HuH-7 (cell line): ENCODE measurements at regions not wholly inside any gene's neighbourhood (a gene's known extent, or its start where the extent isn't known, plus 50 kb on each side); places are given as distances from the start of the nearest gene placed in this dataset.
A peak's percentile ranks its signal among the peaks of the same experiment; 100 is the strongest.

Experiments used
- DNase-seq: peaks from one replicate; pipeline ENCODE4 v3.0.0; 2011; ENCODE audit warnings: low spot score

- DNase-seq, result peak; percentile 24
Measured at GRCh38 chr5:176178789-176179188, 59.4 kb upstream of the SIMC1 start.

GRCh38 chr5:176180339-176180738, 57.9 kb upstream of the SIMC1 start:
- DNase-seq, result no peak

GRCh38 chr5:176180781-176181180, 57.4 kb upstream of the SIMC1 start:
- DNase-seq, result no peak

- DNase-seq, result no peak
Measured at GRCh38 chr5:176181271-176181855, 56.9 kb upstream of the SIMC1 start.

- DNase-seq, result no peak
Measured at GRCh38 chr5:176183321-176184074, 54.7 kb upstream of the SIMC1 start.

- no peak for DNase-seq
Measured at GRCh38 chr5:176184608-176185132, 53.6 kb upstream of the SIMC1 start.

GRCh38 chr5:176185133-176185733, 53.0 kb upstream of the SIMC1 start:
- no peak for DNase-seq

- DNase-seq, result no peak
Measured at GRCh38 chr5:176186107-176186506, 52.1 kb upstream of the SIMC1 start.

- DNase-seq, result no peak
Measured at GRCh38 chr5:176187276-176188062, 50.8 kb upstream of the SIMC1 start.

GRCh38 chr5:176188085-176188484, 50.1 kb upstream of the SIMC1 start:
- DNase-seq, result no peak
